GM03348 (cell line): ENCODE measurements at regions not wholly inside any gene's neighbourhood (a gene's known extent, or its start where the extent isn't known, plus 50 kb on each side); places are given as distances from the start of the nearest gene placed in this dataset.
"Not testable (repeated sequence)": the region's sequence is repeated elsewhere in the genome, so short reads cannot be mapped to it uniquely, and the experiment has no call there.

Experiments
- DNase-seq: peaks from one replicate; pipeline ENCODE4 v3.0.0; 2012; ENCODE audit warnings: low spot score

- no peak for DNase-seq
Measured at GRCh38 chr3:11739706-11740105, 96.0 kb upstream of the VGLL4 start.

GRCh38 chr3:11739123-11739522 lies 95.4 kb upstream of the VGLL4 start:
- no peak for DNase-seq

DNA sequence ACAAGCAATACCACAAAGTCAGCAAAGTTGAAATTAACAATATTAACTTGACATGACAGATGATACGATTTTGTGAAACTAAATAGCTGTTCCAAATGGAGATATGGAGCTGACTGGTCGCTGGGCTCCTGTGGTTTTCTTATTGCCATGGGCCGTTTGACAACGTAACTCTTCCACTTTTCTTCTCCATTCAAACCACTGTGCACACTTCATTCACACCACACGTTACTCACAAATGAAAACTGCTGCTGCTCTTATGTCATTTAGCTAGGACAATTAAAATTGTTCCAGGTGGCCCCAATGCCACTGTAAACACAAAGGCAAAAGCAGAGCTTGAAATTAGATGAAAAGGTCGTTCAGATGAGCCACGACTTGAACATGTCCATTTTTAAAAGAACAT lies 94.0 kb upstream of the VGLL4 start:
- DNase-seq: no peak

- DNase-seq: no peak
Measured at GRCh38 chr3:11736136-11736833, 92.6 kb upstream of the VGLL4 start.

- DNase-seq: no peak
Measured at GRCh38 chr3:11735638-11736037, 91.9 kb upstream of the VGLL4 start.

- not testable (repeated sequence) for DNase-seq
Measured at GRCh38 chr3:11735111-11735510, 91.4 kb upstream of the VGLL4 start.

- no peak for DNase-seq
Measured at GRCh38 chr3:11733914-11734313, 90.2 kb upstream of the VGLL4 start.

DNA sequence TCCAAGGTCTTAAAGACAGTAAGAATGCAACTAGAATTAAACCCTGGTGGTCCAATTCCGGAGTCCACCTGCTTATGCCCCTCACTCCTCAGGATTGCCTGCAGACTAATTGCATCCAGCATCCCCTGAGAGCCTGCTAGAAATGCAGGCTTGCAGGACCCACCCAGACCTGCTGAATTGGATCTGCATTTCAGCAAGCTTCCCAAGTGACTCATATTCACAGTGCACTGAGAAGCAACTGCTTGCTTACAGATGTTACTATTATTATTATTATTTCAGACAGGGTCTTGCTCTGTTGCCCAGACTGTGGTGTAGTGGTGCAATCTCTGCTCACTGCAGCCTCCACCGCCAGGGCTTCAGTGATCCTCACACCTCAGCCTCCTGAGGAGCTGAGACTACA lies 83.5 kb upstream of the VGLL4 start:
- no peak for DNase-seq

- no peak for DNase-seq
Measured at GRCh38 chr3:11726146-11726545, 82.4 kb upstream of the VGLL4 start.

GRCh38 chr3:11725340-11725641 lies 81.6 kb upstream of the VGLL4 start:
- DNase-seq: not testable (repeated sequence)

DNA sequence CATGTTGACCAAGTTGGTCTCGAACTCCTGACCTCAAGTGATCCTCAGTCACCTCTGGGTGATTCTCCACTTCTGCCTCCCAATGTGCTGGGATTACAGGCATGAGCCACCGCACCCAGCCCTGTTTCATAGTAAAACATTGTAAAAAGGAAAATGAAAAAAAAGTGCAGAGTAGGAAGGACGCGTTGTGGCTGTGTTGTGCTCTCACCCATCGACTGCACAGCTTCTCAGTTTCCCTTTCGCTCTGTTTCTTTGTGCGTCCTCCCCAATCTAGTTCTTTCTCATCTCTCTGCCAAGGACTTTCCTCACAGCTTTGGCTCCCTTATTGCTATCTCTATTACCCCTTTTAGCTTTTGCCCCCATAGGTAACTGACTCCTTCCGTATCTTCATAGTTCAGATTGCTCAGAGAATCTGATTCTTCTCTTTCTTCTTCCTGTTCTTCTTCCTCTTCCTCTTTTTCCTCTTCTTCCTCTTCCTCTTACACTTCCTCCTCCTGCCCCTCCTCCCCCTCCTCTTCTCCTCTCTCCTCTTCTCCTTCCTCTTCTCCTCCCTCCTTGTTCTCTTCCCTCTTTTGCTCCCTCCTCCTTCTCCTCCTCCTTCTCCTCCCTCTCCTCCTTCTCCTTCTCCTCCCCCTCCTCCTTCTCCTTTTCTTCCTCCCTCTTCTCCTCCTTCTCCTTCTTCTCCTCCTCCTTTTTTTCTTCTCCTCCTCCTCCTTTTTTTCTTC lies 81.1 kb upstream of the VGLL4 start:
- no peak for DNase-seq

DNA sequence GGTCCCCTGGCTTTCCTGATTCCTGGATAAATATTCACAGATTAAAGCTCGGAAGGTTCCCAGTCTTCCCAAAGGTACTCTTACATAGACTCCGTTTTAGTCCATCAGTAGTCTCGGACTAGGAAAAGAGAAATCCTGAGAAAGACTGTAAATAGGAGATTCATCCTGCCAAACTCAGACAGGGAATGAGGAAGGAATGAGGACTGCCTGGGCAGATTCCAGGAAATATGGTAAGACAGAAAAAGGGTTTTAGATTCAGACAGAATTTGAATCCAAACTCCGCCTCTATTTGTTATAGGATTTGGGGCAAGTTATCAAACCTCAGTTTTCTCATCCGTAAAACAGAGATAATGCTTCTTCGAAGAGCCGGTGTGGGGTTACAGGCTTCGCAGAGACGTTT lies 77.8 kb upstream of the VGLL4 start:
- DNase-seq: peak; percentile 32

- no peak for DNase-seq
Measured at GRCh38 chr3:11720917-11721411, 77.2 kb upstream of the VGLL4 start.

DNA sequence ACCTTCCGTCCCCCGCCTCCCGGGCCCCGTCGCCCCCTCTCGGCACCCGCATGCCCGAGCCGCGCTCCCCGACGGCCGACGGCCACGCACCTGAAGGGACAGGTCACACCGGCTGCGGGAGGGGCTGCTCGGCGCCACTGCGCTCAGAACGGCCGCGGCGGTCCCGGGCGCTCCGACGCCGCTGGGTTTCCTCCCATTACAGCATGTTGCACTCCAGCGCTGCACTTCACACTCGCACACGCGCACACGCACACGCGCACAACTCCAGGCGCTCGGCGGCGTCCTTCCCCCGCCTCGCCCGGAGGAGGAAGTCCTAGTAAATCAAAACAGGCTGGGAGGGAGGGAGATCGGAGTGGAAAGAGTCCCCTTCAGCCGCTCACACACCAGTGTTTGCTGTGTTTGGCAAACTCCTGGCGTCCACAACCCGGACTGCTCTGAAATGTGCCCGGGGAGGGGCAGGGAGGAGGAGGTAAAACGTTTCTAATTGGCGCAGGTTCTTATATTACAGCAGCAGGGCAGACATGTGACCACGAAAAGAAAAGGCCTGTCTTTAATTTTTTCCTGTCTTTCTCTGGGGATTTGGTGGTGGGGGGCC lies 76.7 kb upstream of the VGLL4 start:
- peak; percentile 90 for DNase-seq

DNA sequence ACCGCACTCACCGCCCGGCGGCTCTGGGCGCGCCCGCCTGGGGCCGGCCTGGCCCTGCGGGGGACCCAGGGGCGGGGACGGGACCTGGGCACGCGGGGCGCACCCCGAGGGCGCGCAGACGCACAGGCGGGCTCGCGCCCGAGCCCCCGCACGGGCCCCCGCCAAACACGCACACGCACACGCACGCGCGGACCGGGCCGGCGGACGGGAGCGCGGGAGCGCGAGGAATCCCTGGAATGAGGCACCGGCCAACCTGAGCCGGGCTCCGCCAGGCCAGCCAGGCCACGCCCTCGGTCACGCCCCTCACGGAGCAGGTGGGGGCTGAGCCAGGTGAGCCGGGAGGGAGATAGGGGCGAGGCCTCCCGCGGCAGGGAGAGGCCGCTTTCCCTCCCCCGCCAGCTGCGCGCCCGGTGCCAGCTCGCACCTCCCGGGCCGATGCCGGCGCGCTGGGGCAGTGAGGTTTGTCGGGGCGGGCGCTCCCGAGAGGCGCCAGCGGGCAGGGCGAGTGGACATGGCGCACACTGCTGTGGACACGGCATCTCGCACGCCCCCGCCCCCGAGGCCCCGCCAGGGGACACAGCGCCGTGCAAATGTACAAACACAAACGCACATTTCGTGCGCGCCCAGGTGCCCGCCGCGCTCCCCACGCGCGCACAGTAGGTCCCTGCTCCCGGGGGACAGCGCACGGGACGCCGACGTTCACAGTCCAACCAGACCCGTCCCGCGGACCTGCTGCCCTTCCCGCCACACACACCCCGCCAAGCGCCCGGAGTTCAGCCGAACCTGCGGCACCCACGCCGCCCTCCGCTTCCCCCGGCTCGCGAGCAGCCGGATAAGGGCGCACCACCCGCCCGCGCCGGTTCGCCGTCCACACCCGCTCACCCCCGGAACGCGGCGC lies 75.9 kb upstream of the VGLL4 start:
- peak; percentile 97 for DNase-seq

DNA sequence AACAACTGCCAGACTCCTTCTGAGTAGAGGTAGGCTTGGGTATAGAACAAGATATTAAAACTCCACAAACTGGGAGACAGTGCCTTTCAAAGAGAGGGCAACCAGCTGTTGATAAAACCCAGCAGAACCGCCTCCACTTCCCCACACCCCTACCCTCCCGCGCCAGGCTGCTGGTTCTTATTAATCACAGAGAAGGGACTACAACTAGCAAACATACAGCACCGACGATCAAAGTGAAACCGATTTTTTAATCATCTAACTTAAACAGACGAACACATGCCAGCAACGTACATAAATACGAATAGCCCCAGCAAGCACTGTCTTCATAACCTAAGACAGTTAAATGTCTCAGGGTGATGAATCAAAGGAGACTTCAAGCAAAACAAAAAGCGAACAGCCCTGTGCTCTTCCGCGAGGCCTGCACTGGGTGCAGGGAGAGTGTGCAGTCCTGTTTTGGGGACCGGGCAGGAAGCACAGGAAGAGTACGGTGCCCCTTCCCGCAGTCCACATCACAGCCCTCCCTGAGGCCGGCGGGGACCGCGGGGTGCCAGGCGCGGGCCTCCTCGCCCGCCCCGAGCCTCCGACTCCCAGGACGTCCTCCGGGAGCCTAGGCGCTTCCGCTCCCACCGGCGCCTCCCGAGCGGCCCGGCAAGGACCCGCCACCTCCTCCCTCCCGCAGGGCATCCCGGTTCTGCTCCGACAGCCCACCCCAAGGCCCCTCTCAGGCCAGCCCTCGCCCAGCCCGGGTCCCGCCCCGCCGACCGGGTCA lies 75.1 kb upstream of the VGLL4 start:
- DNase-seq: peak; percentile 66

- DNase-seq: peak; percentile 55
Measured at GRCh38 chr3:11717768-11718636, 74.3 kb upstream of the VGLL4 start.

GRCh38 chr3:11717301-11717700 lies 73.6 kb upstream of the VGLL4 start:
- peak; percentile 42 for DNase-seq

DNA sequence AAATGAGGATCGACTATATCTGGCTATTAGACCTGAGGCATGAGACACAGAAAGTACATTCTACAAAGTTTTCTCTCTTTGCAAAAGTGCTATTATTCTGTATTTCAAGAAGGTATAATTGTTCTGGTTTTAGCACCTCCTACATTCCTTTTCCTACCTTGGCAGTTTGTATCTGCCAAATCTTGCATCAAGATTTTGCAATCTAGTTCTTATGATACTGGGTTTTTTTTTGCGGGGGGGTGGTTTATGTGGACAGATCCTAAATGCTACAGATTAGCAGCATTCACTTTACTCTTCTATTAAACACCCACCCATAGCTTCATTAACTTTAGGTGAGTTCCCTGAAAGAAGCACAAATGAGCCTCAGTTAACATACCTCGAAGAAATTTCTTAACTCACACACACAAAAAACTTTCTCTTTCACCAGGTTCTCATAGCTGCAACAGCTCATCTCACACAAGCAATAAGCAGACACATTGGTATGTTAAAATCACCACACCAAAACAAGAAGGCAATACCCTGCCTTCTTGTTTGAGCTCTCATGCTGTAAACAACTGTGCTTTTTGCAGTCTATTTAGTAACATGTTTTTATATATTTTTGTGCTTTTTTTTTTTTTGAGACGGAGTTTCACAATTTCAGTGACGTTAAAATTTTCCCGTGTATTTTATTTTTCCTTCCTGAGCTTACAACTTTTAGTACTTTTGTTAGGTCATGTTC lies 73.0 kb upstream of the VGLL4 start:
- DNase-seq: no peak

DNA sequence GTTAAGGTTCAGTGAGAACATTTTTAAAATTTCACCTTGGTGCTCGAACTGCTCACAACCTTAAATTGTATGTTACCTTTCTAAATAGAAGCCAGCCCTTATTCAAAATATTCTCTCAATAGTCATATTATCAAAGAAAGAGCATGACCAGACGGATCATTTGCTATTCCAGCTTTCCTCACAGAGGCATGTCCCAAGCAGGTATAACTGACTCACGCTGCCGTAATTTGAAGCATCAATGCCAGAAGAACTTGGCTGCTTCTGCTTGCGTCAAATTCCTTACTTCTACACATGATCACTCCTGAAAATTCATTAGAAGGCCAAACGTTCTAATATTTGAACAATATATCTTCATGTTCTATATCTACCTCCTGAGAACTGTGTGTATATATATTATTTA lies 69.5 kb upstream of the VGLL4 start:
- DNase-seq: no peak
